ENCODE measurements at regions not wholly inside any gene's neighbourhood (a gene's known extent, or its start where the extent isn't known, plus 50 kb on each side); places are given as distances from the start of the nearest gene placed in this dataset.

GRCh38 chr12:114760151-114760877, 76.3 kb upstream of the TBX3 start:
- H3K4me1 ChIP-seq, result no peaks in the 10 kb centered on the region
- intact Hi-C loops (cut with DNase I), result no loop called here
- TF ChIP-seq CTCF (IDR thresholded peaks at IDR 0.05), result no peak
- no peak overlapping the region for H3K4me3 ChIP-seq
- DNase-seq, result no peak
- no peaks in the 10 kb centered on the region for H3K36me3 ChIP-seq
- H3K27ac ChIP-seq, result no peak overlapping the region
- no peak for ATAC-seq
- no peaks in the 10 kb centered on the region for H3K27me3 ChIP-seq
- H3K9me3 ChIP-seq, result no peaks in the 10 kb centered on the region

- no peaks in the 10 kb centered on the region for H3K4me1 ChIP-seq
- no peak for ATAC-seq
- H3K4me3 ChIP-seq, result no peak overlapping the region
- no peak overlapping the region for H3K27ac ChIP-seq
- no peak for DNase-seq
- no peaks in the 10 kb centered on the region for H3K27me3 ChIP-seq
- TF ChIP-seq CTCF (IDR thresholded peaks at IDR 0.05), result no peak
- H3K9me3 ChIP-seq, result no peaks in the 10 kb centered on the region
- intact Hi-C loops (cut with DNase I), result no loop called here
- H3K36me3 ChIP-seq, result no peaks in the 10 kb centered on the region
Measured at GRCh38 chr12:114759635-114760034, 75.7 kb upstream of the TBX3 start.

GRCh38 chr12:114757684-114758325, 73.8 kb upstream of the TBX3 start:
- Histone ChIP-seq H3K9me3 (no peaks in the 10 kb centered on the region), H3K27me3 (no peaks in the 10 kb centered on the region), H3K36me3 (no peaks in the 10 kb centered on the region), H3K27ac (no peak overlapping the region), H3K4me1 (no peaks in the 10 kb centered on the region), H3K4me3 (no peak overlapping the region)
- TF ChIP-seq CTCF (IDR thresholded peaks at IDR 0.05), result no peak
- intact Hi-C loops (cut with DNase I), result no loop called here
- ATAC-seq (no peak), DNase-seq (no peak)

- Histone ChIP-seq H3K4me1 (no peaks in the 10 kb centered on the region), H3K36me3 (no peaks in the 10 kb centered on the region), H3K9me3 (no peaks in the 10 kb centered on the region), H3K27ac (no peak overlapping the region), H3K4me3 (no peak overlapping the region), H3K27me3 (no peaks in the 10 kb centered on the region)
- ATAC-seq (no peak), DNase-seq (no peak)
- intact Hi-C loops (cut with DNase I), result no loop called here
- TF ChIP-seq CTCF (IDR thresholded peaks at IDR 0.05), result no peak
Measured at GRCh38 chr12:114752217-114752616, 68.2 kb upstream of the TBX3 start.

- intact Hi-C loops (cut with DNase I), result no loop called here
Measured at GRCh38 chr12:114751712-114752111, 67.7 kb upstream of the TBX3 start.

More at GRCh38 chr12:114751712-114752111, 67.7 kb upstream of the TBX3 start:
- H3K27me3 ChIP-seq, result no peaks in the 10 kb centered on the region
- no peaks in the 10 kb centered on the region for H3K9me3 ChIP-seq
- H3K4me3 ChIP-seq, result no peak overlapping the region
- no peaks in the 10 kb centered on the region for H3K36me3 ChIP-seq
- DNase-seq (no peak), ATAC-seq (no peak)
- H3K4me1 ChIP-seq, result no peaks in the 10 kb centered on the region
- H3K27ac ChIP-seq, result no peak overlapping the region
- TF ChIP-seq CTCF (IDR thresholded peaks at IDR 0.05), result no peak
